CD4-positive, alpha-beta memory T cell (primary cell): ENCODE measurements at regions not wholly inside any gene's neighbourhood (a gene's known extent, or its start where the extent isn't known, plus 50 kb on each side); places are given as distances from the start of the nearest gene placed in this dataset.
A peak's percentile ranks its signal among the peaks of the same experiment; 100 is the strongest.
"Not testable (repeated sequence)": the region's sequence is repeated elsewhere in the genome, so short reads cannot be mapped to it uniquely, and the experiment has no call there.

Experiments used
- CTCF ChIA-PET: fragments of 350-600 bp; sonication (Branson Sonifier 250); formaldehyde crosslinking; loops from one replicate; lab custom pipeline; 2021; ENCODE audit warnings: inconsistent platforms; ENCODE audit not compliant: partially characterized antibody; lab: Charles Lee
- POLR2A ChIA-PET: fragments of 350-600 bp; sonication (Branson Sonifier 250); formaldehyde crosslinking; loops from one replicate; lab custom pipeline; 2021; ENCODE audit not compliant: partially characterized antibody; lab: Charles Lee
- DNase-seq, 5 donors: peaks; one replicate each; pipeline versions ENCODE4 v3.0.0 to v3.0.0-alpha.2; 2020 to 2022; ENCODE audit warnings: mixed read lengths in 1 of 5
- H3K27ac ChIP-seq: one replicate; pipeline ENCODE4 v1.7.0; 2013; ENCODE audit warnings: low read depth, low read length
- H3K27me3 ChIP-seq: 2 replicates; pipeline ENCODE4 v1.7.0; 2013; ENCODE audit warnings: mild to moderate bottlenecking, low read length, moderate library complexity; ENCODE audit not compliant: insufficient read depth
- H3K36me3 ChIP-seq: 2 replicates; pipeline ENCODE4 v1.7.0; 2013; ENCODE audit warnings: mild to moderate bottlenecking, low read length, moderate library complexity; ENCODE audit not compliant: insufficient read depth
- H3K4me1 ChIP-seq: 2 replicates; pipeline ENCODE4 v1.7.0; 2013; ENCODE audit warnings: mild to moderate bottlenecking, low read length, moderate library complexity; ENCODE audit not compliant: insufficient read depth
- H3K4me3 ChIP-seq, 2 donors: one replicate each; pipeline ENCODE4 v1.7.0; 2013; ENCODE audit warnings: low read length in 2 of 2, mild to moderate bottlenecking in 1 of 2
- H3K9me3 ChIP-seq, 2 donors: one replicate each; pipeline ENCODE4 v1.7.0; 2013; ENCODE audit warnings: low read length in 2 of 2, control low read depth in 1 of 2; ENCODE audit not compliant: control insufficient read depth in 1 of 2
- H3K27ac Mint-ChIP-seq, 7 donors: one replicate each; pipeline ENCODE4 v1.8.0; 2020 to 2021; ENCODE audit warnings: mixed read lengths in 7 of 7, mild to moderate bottlenecking in 6 of 7, inconsistent platforms in 3 of 7, moderate library complexity in 3 of 7
- H3K27me3 Mint-ChIP-seq, 2 donors: one replicate each; pipeline ENCODE4 v1.8.0; 2020 to 2021; ENCODE audit warnings: mixed read lengths in 2 of 2
- H3K36me3 Mint-ChIP-seq, 2 donors: one replicate each; pipeline ENCODE4 v1.8.0; 2020 to 2021; ENCODE audit warnings: mixed read lengths in 2 of 2, inconsistent platforms in 1 of 2, mild to moderate bottlenecking in 1 of 2
- H3K4me1 Mint-ChIP-seq, 4 donors: one replicate each; pipeline ENCODE4 v1.8.0; 2020 to 2021; ENCODE audit warnings: mixed read lengths in 4 of 4, mild to moderate bottlenecking in 1 of 4
- H3K4me3 Mint-ChIP-seq, 8 donors: one replicate each; pipeline ENCODE4 v1.8.0; 2020 to 2021; ENCODE audit warnings: mixed read lengths in 8 of 8, mild to moderate bottlenecking in 7 of 8, moderate library complexity in 6 of 8, inconsistent platforms in 3 of 8
- H3K9me3 Mint-ChIP-seq, 8 donors: one replicate each; pipeline ENCODE4 v1.8.0; 2020 to 2021; ENCODE audit warnings: mixed read lengths in 8 of 8, mild to moderate bottlenecking in 5 of 8, inconsistent platforms in 3 of 8, moderate library complexity in 1 of 8
- intact Hi-C: fragments of 100-400 bp; cut with micrococcal nuclease; formaldehyde crosslinking; loops from one replicate; pipeline ENCODE4 v1.15.1; 2023

DNA sequence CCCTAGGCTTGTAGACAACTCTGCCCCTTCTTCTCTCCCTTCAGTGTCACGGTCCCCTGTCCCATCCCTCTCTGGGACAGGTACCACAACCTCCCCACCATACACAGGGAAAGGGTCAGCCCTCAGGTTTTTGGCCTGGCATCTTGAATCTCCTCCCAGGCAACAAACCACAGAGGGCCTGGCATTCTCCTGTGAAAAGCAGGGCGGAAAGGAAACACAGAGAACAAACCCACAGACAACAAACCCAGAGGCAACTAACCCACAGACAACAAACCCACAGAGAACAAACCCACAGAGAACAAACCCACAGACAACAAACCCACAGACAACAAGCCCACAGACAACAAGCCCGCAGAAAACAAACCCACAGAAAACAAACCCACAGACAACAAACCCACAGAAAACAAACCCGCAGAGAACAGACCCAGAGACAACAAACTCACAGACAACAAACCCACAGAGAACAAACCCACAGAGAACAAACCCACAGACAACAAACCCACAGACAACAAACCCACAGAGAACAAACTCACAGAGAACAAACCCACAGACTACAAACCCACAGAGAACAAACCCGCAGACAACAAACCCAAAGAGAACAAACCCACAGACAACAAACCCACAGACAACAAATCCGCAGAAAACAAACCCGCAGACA, 2745.9 kb upstream of the TPTE start:
- Mint-ChIP-seq H3K27ac (peak overlapping the region; percentile 75 to 97 (median 95)), H3K4me3 (peak overlapping the region in 6 of 8 donors; percentile 40 to 75 (median 62))
- H3K36me3 ChIP-seq, POLR2A ChIA-PET, CTCF ChIA-PET, H3K9me3 ChIP-seq, H3K27me3 Mint-ChIP-seq, H3K27ac ChIP-seq, H3K36me3 Mint-ChIP-seq, H3K4me1 ChIP-seq, intact Hi-C loops, H3K4me3 ChIP-seq, H3K27me3 ChIP-seq, H3K4me1 Mint-ChIP-seq, H3K9me3 Mint-ChIP-seq: not testable (repeated sequence)
- DNase-seq, result peak; percentile 37 to 53 (median 38)

DNA sequence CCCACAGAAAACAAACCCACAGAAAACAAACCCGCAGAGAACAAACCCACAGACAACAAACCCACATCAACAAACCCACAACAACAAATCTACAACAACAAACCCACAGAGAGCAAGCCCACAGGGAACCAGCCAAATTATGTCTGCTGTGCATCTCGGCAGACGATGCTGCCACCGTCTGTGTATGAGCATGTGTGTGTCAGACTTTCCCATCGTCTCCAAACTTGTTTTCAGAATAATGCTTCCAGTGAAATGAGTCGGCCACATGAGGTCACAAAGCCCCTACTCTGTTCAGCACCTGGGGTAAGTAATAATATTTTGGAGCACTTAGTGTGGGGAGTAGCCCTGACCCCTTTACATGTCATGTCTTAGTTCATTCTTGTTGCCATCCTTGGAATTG, 2745.3 kb upstream of the TPTE start:
- CTCF ChIA-PET, H3K4me3 ChIP-seq, H3K36me3 Mint-ChIP-seq, H3K27ac ChIP-seq, H3K4me1 ChIP-seq, H3K9me3 Mint-ChIP-seq, DNase-seq, H3K27me3 ChIP-seq, H3K27me3 Mint-ChIP-seq, H3K36me3 ChIP-seq, intact Hi-C loops, H3K4me1 Mint-ChIP-seq, POLR2A ChIA-PET, H3K9me3 ChIP-seq: not testable (repeated sequence)
- H3K27ac Mint-ChIP-seq, result peak overlapping the region; percentile 75 to 97 (median 95)
- peak overlapping the region in 6 of 8 donors; percentile 40 to 75 (median 62) for H3K4me3 Mint-ChIP-seq

DNA sequence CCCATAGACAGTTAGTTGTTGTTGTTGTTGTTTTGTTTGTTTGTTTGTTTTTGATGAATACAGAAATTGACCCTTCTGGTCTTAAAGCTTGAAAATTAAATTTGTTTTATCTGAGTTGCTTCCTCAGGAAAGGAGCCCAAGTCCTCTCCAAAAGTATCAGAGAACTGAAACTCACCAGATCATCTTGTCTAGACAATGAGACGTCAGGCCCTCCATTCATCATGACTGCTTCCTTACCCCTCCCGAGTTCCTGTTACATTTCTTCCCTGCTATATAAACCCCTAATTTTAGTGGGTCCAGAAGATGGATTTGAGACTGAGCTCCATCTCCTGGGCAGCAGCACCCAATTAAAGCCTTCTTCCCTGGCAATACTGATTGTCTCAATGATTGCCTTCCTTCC, 2744.8 kb upstream of the TPTE start:
- intact Hi-C loops, H3K4me1 ChIP-seq, H3K4me3 ChIP-seq, CTCF ChIA-PET, H3K27me3 Mint-ChIP-seq, H3K9me3 Mint-ChIP-seq, H3K9me3 ChIP-seq, H3K27ac ChIP-seq, H3K4me3 Mint-ChIP-seq, H3K4me1 Mint-ChIP-seq, H3K27me3 ChIP-seq, DNase-seq, H3K27ac Mint-ChIP-seq, POLR2A ChIA-PET, H3K36me3 Mint-ChIP-seq, H3K36me3 ChIP-seq: not testable (repeated sequence)

DNA sequence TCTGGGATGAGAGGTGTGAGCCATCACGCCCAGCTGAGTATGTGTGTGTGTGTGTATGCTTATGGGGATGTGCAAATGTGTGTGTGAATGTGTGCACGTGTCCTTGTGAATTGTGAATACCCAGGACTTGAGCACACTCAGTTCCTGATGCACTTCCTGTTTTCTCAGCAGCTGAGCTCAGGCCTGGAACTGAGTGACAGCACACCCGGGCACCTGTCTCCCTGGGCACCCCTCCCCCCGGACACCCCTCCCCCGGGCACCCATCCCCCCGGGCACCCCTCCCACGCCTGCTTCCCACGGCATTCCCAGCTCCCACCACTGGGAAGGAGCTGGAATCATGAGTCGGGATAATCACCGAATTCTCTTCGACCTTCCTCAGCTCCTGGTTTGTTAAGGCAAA, 2744.1 kb upstream of the TPTE start:
- DNase-seq, POLR2A ChIA-PET, H3K9me3 Mint-ChIP-seq, H3K36me3 ChIP-seq, H3K4me3 ChIP-seq, H3K9me3 ChIP-seq, CTCF ChIA-PET, H3K27ac Mint-ChIP-seq, H3K4me3 Mint-ChIP-seq, intact Hi-C loops, H3K27ac ChIP-seq, H3K27me3 ChIP-seq, H3K4me1 Mint-ChIP-seq, H3K27me3 Mint-ChIP-seq, H3K36me3 Mint-ChIP-seq, H3K4me1 ChIP-seq: not testable (repeated sequence)

DNA sequence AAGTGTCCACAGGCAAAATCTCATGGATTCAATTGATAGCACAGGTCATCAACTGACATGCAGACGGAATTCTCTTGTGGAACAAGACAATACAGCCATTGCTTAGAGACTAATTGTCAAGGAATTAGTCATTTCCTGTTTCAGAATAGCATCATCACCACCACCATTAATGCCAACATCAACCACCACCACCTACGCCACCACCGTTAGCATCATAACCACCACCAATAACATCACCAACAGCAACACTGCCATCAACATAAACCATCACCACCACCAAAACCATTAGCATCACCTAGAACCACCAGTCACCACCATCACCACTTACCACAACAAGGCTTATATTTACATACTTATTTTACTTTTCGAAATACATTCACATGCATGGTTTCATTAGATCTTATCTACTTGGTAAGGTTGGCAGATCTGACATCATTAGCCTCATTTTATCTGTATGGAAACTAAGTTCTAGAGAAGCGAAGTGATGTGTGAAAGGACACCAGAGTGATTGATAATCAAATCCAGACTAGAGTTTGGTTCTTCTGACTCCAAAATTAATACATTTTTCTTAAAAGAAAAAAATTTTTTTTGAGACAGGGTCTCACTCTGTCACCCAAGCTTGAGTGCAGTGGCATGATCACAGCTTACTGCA, 2733.8 kb upstream of the TPTE start:
- H3K27me3 Mint-ChIP-seq, H3K36me3 Mint-ChIP-seq, H3K27me3 ChIP-seq, H3K4me3 Mint-ChIP-seq, H3K36me3 ChIP-seq, H3K4me3 ChIP-seq, intact Hi-C loops, POLR2A ChIA-PET, H3K9me3 Mint-ChIP-seq, H3K9me3 ChIP-seq, H3K4me1 Mint-ChIP-seq, H3K27ac Mint-ChIP-seq, CTCF ChIA-PET, DNase-seq, H3K27ac ChIP-seq, H3K4me1 ChIP-seq: not testable (repeated sequence)

DNA sequence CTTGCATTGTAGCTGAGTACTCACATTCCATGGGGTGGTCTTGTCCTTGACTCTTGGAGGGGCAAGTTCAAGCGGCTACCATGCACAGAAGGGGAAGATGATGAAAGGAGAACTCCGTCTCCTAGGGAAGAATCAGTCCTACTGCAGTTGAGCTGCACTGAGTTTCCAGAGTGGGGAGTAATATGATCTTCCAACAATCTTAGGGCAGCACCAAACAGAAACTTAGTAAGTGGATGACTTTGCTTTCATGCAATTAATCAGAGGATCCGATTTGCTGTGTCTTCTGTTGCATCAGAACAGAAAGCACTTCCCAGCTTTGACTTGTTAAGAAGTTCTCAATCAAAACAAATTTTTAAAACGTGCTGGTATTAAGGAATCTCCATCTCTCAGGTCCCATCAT, 2727.6 kb upstream of the TPTE start:
- H3K4me1 ChIP-seq, H3K4me3 Mint-ChIP-seq, H3K36me3 Mint-ChIP-seq, H3K27ac ChIP-seq, H3K27me3 Mint-ChIP-seq, DNase-seq, H3K9me3 Mint-ChIP-seq, intact Hi-C loops, H3K4me1 Mint-ChIP-seq, H3K4me3 ChIP-seq, POLR2A ChIA-PET, H3K36me3 ChIP-seq, H3K27ac Mint-ChIP-seq, H3K27me3 ChIP-seq, CTCF ChIA-PET, H3K9me3 ChIP-seq: not testable (repeated sequence)

DNA sequence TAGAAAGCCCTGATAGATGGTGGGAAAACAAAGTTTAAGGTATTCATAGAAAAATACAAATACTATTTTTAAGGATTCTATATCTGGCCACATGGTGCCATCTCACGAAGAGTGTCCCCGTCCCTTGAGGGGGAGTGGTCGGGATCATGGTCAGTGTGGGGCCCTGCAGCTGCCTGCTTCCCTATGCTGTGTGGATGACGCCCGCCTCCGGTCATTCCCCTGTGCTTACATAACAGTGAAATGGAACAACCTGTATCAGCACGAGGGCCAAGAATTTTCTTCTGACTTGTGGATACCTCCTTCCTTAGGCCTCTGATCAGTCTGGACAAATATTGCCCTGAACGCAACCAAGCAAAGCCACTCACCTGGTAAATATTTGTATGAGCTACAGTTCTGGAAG, 2724.1 kb upstream of the TPTE start:
- H3K9me3 Mint-ChIP-seq, H3K27ac ChIP-seq, DNase-seq, H3K27me3 ChIP-seq, H3K4me3 ChIP-seq, intact Hi-C loops, H3K9me3 ChIP-seq, H3K36me3 ChIP-seq, H3K27me3 Mint-ChIP-seq, H3K27ac Mint-ChIP-seq, H3K4me3 Mint-ChIP-seq, H3K36me3 Mint-ChIP-seq, CTCF ChIA-PET, H3K4me1 ChIP-seq, H3K4me1 Mint-ChIP-seq, POLR2A ChIA-PET: not testable (repeated sequence)

DNA sequence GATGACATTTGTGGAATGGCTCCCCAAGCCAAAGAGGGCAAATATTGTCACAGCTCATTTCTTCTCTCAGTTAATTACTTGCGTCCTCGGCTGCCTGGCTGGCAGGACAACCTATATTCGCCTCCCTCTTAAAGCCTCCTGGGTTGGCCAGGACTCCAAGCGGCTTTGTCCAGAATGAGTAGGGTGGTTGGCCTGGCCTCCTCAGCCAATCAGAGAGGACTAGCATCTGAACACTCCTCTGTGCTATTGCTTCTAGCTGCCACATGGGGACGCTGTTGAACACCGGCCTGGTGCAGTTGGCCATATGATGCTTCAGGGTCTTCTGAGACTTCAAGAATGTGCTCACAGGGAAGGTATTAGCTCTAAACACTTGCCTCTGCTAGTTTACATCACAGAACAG, 2722.9 kb upstream of the TPTE start:
- H3K4me3 ChIP-seq, H3K27ac ChIP-seq, CTCF ChIA-PET, H3K36me3 Mint-ChIP-seq, intact Hi-C loops, H3K9me3 ChIP-seq, H3K4me3 Mint-ChIP-seq, H3K4me1 ChIP-seq, H3K27me3 ChIP-seq, H3K4me1 Mint-ChIP-seq, POLR2A ChIA-PET, H3K9me3 Mint-ChIP-seq, H3K36me3 ChIP-seq, H3K27me3 Mint-ChIP-seq, H3K27ac Mint-ChIP-seq: not testable (repeated sequence)
- DNase-seq, result peak in 1 of 5 donors; percentile 16
